ENCODE measurements at regions not wholly inside any gene's neighbourhood (a gene's known extent, or its start where the extent isn't known, plus 50 kb on each side); places are given as distances from the start of the nearest gene placed in this dataset.

DNA sequence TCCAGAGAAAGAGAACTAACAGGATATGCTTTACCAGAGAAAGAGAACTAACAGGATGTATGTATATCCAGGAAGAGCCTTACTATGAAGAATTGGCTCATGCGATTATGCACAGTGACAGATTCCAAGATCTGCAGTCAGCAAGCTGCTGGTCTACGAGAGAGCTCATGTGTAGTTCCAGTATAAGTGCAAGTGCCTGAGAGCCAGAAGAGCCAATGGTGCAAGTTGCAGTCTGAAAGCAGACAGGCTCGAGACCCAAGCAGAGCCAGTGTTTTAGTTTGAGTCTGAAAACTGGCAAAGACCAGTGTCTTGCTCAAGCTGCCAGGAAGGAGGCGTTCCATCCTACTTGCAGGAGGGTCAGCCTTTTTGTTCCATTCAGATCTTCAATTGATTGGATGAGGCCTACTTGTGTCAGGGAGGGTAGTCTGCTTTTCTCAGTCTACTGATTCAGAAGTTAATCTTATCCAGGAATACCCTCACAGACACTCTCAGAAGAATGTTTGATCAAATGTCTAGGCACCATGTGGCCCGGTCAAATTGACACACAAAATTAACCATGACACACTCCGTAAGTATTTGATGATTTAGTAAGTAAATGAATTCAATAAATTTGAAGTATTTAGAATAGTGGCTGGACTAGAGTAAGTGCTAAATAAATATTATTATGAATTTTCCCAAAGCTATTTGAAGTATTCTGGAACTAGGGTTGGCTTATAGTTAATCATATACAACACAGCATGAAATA is 372.1 kb upstream of the SGCD start:
- no peak for DNase-seq (ENCODE audit: low read depth)
- H3K4me3 ChIP-seq (ENCODE audit: control insufficient read depth, low read depth, low read length): no peak overlapping the region
- TF ChIP-seq, protein P1, sequence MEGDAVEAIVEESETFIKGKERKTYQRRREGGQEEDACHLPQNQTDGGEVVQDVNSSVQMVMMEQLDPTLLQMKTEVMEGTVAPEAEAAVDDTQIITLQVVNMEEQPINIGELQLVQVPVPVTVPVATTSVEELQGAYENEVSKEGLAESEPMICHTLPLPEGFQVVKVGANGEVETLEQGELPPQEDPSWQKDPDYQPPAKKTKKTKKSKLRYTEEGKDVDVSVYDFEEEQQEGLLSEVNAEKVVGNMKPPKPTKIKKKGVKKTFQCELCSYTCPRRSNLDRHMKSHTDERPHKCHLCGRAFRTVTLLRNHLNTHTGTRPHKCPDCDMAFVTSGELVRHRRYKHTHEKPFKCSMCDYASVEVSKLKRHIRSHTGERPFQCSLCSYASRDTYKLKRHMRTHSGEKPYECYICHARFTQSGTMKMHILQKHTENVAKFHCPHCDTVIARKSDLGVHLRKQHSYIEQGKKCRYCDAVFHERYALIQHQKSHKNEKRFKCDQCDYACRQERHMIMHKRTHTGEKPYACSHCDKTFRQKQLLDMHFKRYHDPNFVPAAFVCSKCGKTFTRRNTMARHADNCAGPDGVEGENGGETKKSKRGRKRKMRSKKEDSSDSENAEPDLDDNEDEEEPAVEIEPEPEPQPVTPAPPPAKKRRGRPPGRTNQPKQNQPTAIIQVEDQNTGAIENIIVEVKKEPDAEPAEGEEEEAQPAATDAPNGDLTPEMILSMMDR (conservative IDR thresholded peaks at IDR 0.05; ENCODE audit: control insufficient read depth, insufficient read depth, low read depth, low read length): no peak

DNA sequence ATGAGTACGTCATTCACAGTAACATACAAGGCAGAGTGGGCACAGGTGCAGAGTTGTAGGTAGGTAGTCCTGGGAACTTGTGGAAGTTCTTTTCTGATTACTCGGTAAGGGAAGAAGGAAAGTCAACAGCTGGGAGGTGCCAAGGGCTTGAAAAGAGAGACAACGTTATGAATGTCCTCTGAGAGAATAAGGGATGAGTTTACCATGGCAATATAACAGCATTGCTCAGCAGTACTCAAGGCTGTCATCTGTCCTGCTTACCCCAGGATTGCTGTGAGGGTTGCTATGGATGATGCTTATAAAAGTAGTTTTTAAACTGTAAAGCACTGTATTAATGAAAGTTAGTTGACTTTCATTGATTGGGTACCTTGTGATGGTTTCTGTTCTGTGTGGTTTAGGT is 369.1 kb upstream of the SGCD start:
- no peak for DNase-seq (ENCODE audit: low read depth)
- TF ChIP-seq, protein P1 (conservative IDR thresholded peaks at IDR 0.05; ENCODE audit: control insufficient read depth, insufficient read depth, low read depth, low read length): no peak
- no peak overlapping the region for H3K4me3 ChIP-seq (ENCODE audit: control insufficient read depth, low read depth, low read length)

DNA sequence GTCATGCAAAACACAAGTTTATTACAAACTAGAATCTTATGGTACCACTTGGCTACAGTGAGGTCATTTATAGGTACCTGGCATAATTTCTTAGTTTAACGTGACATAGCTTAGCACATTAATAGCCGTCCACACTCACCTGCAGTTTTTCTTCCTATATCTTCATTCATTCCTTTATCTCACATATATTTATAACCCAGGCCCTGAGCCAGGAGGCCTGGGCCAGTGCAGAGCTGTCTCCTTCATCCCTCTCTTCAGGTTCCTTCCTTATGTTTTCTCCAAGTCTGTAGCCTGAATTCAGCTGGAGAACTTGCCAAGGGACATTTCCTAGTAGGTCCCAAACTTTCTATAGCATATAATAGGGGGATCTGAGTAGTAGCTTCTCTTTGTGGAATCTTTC is 367.9 kb upstream of the SGCD start:
- DNase-seq (ENCODE audit: low read depth): no peak
- H3K4me3 ChIP-seq (ENCODE audit: control insufficient read depth, low read depth, low read length): no peak overlapping the region
- TF ChIP-seq, protein P1 (conservative IDR thresholded peaks at IDR 0.05; ENCODE audit: control insufficient read depth, insufficient read depth, low read depth, low read length): no peak

DNA sequence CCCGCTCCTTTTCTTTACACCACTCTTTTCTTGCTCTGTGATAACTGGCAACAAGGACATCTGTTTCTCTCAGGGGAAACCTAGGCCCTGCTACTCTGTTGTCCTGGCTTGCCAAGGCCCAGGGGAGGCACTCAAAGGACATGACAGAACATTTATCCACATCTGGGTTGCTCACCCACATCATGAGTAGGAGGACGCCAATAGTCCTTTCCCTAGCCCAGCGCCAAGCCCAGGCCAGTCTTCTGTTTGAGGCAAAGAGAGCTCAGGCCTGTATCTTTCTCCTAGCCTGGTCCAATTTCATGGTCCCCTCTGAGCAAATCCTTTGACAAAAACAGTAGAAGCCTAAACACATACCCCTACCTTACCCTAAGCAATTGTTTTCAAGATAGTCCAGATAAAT is 366.8 kb upstream of the SGCD start:
- no peak for DNase-seq (ENCODE audit: low read depth)
- H3K4me3 ChIP-seq (ENCODE audit: control insufficient read depth, low read depth, low read length): no peak overlapping the region
- TF ChIP-seq, protein P1 (conservative IDR thresholded peaks at IDR 0.05; ENCODE audit: control insufficient read depth, insufficient read depth, low read depth, low read length): no peak

DNA sequence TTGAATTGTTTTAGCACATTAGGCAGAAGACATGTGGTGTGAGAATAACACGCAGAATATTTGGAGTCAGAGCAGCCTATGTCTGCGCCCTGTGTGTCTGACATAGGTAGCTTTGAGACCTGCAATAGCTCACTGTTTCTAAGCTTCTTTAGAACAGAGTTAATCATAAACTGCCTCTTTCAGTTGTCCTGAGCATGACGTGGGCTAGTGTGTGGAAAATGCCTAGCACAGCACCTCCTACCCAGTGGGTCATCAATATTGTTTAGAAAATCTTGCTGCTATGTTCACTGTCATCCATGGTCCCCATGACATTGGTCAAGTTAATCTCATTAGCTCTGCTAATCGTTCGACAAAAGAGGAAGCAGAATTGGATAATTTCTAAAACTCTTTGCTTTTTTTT is 357.4 kb upstream of the SGCD start:
- DNase-seq (ENCODE audit: low read depth): no peak
- TF ChIP-seq, protein P1 (conservative IDR thresholded peaks at IDR 0.05; ENCODE audit: control insufficient read depth, insufficient read depth, low read depth, low read length): no peak
- H3K4me3 ChIP-seq (ENCODE audit: control insufficient read depth, low read depth, low read length): no peak overlapping the region

DNA sequence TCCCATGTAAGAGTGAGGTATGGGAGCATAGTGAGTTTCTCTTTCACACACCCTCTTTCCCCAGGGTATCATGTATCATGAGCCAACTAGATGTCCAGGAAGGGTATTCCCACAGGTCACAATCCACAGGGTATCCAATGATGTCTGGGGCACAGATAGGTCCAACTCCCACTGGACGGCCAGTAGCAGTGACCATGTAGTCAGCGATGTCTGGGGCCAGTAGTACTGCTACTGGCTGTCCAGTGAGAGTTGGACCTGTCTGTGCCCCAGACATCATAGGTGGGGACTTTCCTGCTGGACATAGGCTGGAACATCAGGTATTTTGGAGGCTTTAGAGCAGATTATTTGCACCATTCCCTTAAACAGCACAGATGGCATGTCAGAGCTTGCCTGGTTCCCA is 352.6 kb upstream of the SGCD start:
- no peak for DNase-seq (ENCODE audit: low read depth)
- H3K4me3 ChIP-seq (ENCODE audit: control insufficient read depth, low read depth, low read length): no peak overlapping the region
- TF ChIP-seq, protein P1 (conservative IDR thresholded peaks at IDR 0.05; ENCODE audit: control insufficient read depth, insufficient read depth, low read depth, low read length): no peak
